ENCODE measurements at regions not wholly inside any gene's neighbourhood (a gene's known extent, or its start where the extent isn't known, plus 50 kb on each side); places are given as distances from the start of the nearest gene placed in this dataset.
A peak's percentile ranks its signal among the peaks of the same experiment; 100 is the strongest.

DNA sequence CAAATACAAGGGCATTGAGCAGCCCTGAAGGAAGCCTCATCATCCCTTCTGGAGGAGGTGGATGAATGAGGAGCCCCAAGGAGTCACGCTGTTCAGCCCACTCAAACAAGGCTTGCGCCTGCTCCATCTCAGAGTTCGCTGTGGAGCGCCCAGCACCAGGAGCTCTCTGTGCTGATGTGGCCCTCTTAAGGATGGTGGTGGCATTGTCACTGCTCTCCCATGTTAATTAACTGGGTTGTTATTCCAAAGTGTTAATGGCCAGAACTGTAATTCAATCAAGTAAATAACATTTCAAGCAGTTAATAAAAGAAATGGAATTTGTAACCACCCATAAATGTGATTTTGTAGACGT is 726.0 kb upstream of the RAB6C start:
- TF ChIP-seq, protein P1, sequence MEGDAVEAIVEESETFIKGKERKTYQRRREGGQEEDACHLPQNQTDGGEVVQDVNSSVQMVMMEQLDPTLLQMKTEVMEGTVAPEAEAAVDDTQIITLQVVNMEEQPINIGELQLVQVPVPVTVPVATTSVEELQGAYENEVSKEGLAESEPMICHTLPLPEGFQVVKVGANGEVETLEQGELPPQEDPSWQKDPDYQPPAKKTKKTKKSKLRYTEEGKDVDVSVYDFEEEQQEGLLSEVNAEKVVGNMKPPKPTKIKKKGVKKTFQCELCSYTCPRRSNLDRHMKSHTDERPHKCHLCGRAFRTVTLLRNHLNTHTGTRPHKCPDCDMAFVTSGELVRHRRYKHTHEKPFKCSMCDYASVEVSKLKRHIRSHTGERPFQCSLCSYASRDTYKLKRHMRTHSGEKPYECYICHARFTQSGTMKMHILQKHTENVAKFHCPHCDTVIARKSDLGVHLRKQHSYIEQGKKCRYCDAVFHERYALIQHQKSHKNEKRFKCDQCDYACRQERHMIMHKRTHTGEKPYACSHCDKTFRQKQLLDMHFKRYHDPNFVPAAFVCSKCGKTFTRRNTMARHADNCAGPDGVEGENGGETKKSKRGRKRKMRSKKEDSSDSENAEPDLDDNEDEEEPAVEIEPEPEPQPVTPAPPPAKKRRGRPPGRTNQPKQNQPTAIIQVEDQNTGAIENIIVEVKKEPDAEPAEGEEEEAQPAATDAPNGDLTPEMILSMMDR (IDR thresholded peaks at IDR 0.05), result peak in 1 of 4 experiments; percentile 9
- no peak for TF ChIP-seq POLR2A (IDR thresholded peaks at IDR 0.05)

Measured in gastroesophageal sphincter (tissue), 3 donors.